ENCODE measurements at regions not wholly inside any gene's neighbourhood (a gene's known extent, or its start where the extent isn't known, plus 50 kb on each side); places are given as distances from the start of the nearest gene placed in this dataset.

- TF ChIP-seq, protein P1, sequence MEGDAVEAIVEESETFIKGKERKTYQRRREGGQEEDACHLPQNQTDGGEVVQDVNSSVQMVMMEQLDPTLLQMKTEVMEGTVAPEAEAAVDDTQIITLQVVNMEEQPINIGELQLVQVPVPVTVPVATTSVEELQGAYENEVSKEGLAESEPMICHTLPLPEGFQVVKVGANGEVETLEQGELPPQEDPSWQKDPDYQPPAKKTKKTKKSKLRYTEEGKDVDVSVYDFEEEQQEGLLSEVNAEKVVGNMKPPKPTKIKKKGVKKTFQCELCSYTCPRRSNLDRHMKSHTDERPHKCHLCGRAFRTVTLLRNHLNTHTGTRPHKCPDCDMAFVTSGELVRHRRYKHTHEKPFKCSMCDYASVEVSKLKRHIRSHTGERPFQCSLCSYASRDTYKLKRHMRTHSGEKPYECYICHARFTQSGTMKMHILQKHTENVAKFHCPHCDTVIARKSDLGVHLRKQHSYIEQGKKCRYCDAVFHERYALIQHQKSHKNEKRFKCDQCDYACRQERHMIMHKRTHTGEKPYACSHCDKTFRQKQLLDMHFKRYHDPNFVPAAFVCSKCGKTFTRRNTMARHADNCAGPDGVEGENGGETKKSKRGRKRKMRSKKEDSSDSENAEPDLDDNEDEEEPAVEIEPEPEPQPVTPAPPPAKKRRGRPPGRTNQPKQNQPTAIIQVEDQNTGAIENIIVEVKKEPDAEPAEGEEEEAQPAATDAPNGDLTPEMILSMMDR (IDR thresholded peaks at IDR 0.05) = no peak
- TF ChIP-seq POLR2A (IDR thresholded peaks at IDR 0.05) = no peak
Measured at GRCh38 chr7:155992538-155992937, 180.3 kb upstream of the SHH start.

Measured in esophagus squamous epithelium (tissue), 4 donors.